SK-N-SH (cell line): ENCODE measurements at regions not wholly inside any gene's neighbourhood (a gene's known extent, or its start where the extent isn't known, plus 50 kb on each side); places are given as distances from the start of the nearest gene placed in this dataset.

Experiments used
- CTCF ChIA-PET: fragments of 300-600, 350-600 bp; formaldehyde crosslinking; extraction: SDS; loops from one replicate; lab custom pipeline; 2021; lab: Yijun Ruan, JAX
- POLR2A ChIA-PET: fragments of 350-600 bp; sonication (Branson Sonifier 250); formaldehyde crosslinking; extraction: SDS; loops from one replicate; lab custom pipeline; 2020; ENCODE audit warnings: antibody characterized with exemption, inconsistent platforms; lab: Yijun Ruan, JAX
- DNase-seq: peaks from one replicate; pipeline ENCODE4 v3.0.0; 2012
- H2AFZ ChIP-seq: fragments of 200-600 bp; sonication (generic); 2 replicates; pipeline ENCODE4 v1.8.1; 2016; ENCODE audit warnings: antibody characterized with exemption, mild to moderate bottlenecking, low read depth
- H3F3A ChIP-seq: fragments of 200-600 bp; sonication (generic); replicated peaks from 2 replicates; pipeline ENCODE3; 2016; ENCODE audit warnings: antibody characterized with exemption, mild to moderate bottlenecking; ENCODE audit not compliant: insufficient read depth
- H3K27ac ChIP-seq, 2 experiments: fragments of 200-500 bp in 1 of 2; fragments of 200-600 bp in 1 of 2; sonication (Bioruptor generic) in 1 of 2; sonication (generic), shearing (Covaris generic) in 1 of 2; 2 replicates each; pipeline versions ENCODE4 v1.5.1 to v1.6.1; 2014 to 2016; ENCODE audit warnings: low read depth in 2 of 2, inconsistent platforms in 1 of 2, low read length in 1 of 2, mild to moderate bottlenecking in 1 of 2, mixed read lengths in 1 of 2
- H3K27me3 ChIP-seq: fragments of 200-600 bp; sonication (generic), shearing (Covaris generic); 2 replicates; pipeline ENCODE4 v1.6.1; 2016; ENCODE audit warnings: mixed run types; ENCODE audit not compliant: insufficient read depth
- H3K36me3 ChIP-seq, 2 experiments: fragments of 200-500 bp in 1 of 2; fragments of 200-600 bp in 1 of 2; sonication (Bioruptor generic) in 1 of 2; sonication (generic) in 1 of 2; replicated peaks in 1 of 2; 2 replicates each; pipeline versions ENCODE3 to v1.5.1; 2014 to 2016; ENCODE audit warnings: low read length in 1 of 2, mild to moderate bottlenecking in 1 of 2; ENCODE audit not compliant: insufficient read depth in 2 of 2, control insufficient read depth in 1 of 2
- H3K4me1 ChIP-seq, 2 experiments: fragments of 200-500 bp in 1 of 2; fragments of 200-600 bp in 1 of 2; sonication (Bioruptor generic) in 1 of 2; sonication (generic), shearing (Covaris generic) in 1 of 2; 2 replicates each; pipeline versions ENCODE4 v1.5.1 to v1.6.1; 2014 to 2016; ENCODE audit warnings: low read depth in 1 of 2, low read length in 1 of 2, mixed run types in 1 of 2; ENCODE audit not compliant: insufficient read depth in 2 of 2, control insufficient read depth in 1 of 2
- H3K4me2 ChIP-seq: fragments of 200-600 bp; sonication (generic), shearing (Covaris generic); 2 replicates; pipeline ENCODE4 v1.6.1; 2017; ENCODE audit warnings: mixed run types
- H3K4me3 ChIP-seq, 2 experiments: fragments of 200-500 bp in 1 of 2; fragments of 200-600 bp in 1 of 2; sonication (Bioruptor generic) in 1 of 2; sonication (generic), shearing (Covaris generic) in 1 of 2; 2 replicates each; pipeline versions ENCODE4 v1.5.1 to v1.8.1; 2014 to 2016; ENCODE audit warnings: low read depth in 2 of 2, inconsistent platforms in 1 of 2, low read length in 1 of 2, mild to moderate bottlenecking in 1 of 2, mixed read lengths in 1 of 2, moderate library complexity in 1 of 2
- H3K79me2 ChIP-seq: fragments of 200-600 bp; sonication (generic); 2 replicates; pipeline ENCODE4 v1.8.1; 2017; ENCODE audit warnings: mild to moderate bottlenecking; ENCODE audit not compliant: insufficient read depth
- H3K9ac ChIP-seq: fragments of 200-600 bp; sonication (generic); 2 replicates; pipeline ENCODE4 v1.6.1; 2017; ENCODE audit warnings: mixed run types
- H3K9me2 ChIP-seq: fragments of 200-600 bp; sonication (generic); 2 replicates; pipeline ENCODE4 v1.6.1; 2017; ENCODE audit warnings: mixed run types
- H3K9me3 ChIP-seq: fragments of 200-600 bp; sonication (generic); 2 replicates; pipeline ENCODE4 v1.6.1; 2017; ENCODE audit warnings: mixed run types, mild to moderate bottlenecking, moderate library complexity
- H4K20me1 ChIP-seq: fragments of 200-600 bp; sonication (generic); 2 replicates; pipeline ENCODE4 v1.6.1; 2017; ENCODE audit warnings: mild to moderate bottlenecking, mixed run types; ENCODE audit not compliant: insufficient read depth
- CHD2 ChIP-seq: fragments of 150-350 bp; IDR thresholded peaks from 2 replicates; pipeline ENCODE4 v1.6.1; 2018; ENCODE audit warnings: low read length; ENCODE audit not compliant: partially characterized antibody
- CTCF ChIP-seq: fragments of 200-600 bp; sonication (generic); IDR thresholded peaks from 2 replicates; pipeline ENCODE4 v1.6.1; 2017; ENCODE audit warnings: antibody characterized with exemption, mild to moderate bottlenecking, moderate library complexity
- ELF1 ChIP-seq: IDR thresholded peaks from 2 replicates; pipeline ENCODE4 v1.4.0; 2012
- EZH2phosphoT487 ChIP-seq: fragments of 200-600 bp; sonication (generic); IDR thresholded peaks from 2 replicates; pipeline ENCODE4 v1.6.1; 2017; ENCODE audit warnings: low read depth, mixed run types, mild to moderate bottlenecking, antibody characterized with exemption, moderate library complexity, borderline replicate concordance
- GABPA ChIP-seq: IDR thresholded peaks from 2 replicates; pipeline ENCODE4 v1.4.0; 2012; ENCODE audit warnings: low read depth, mild to moderate bottlenecking
- GATA2 ChIP-seq: sonication (generic); formaldehyde crosslinking; IDR thresholded peaks from 2 replicates; pipeline ENCODE4 v1.5.0; 2020; ENCODE audit warnings: mild to moderate bottlenecking, missing genetic modification reagents
- MEF2A ChIP-seq: IDR thresholded peaks from 2 replicates; pipeline ENCODE4 v1.4.0; 2012; ENCODE audit warnings: low read depth, borderline replicate concordance
- MXI1 ChIP-seq: IDR thresholded peaks from 2 replicates; pipeline ENCODE4 v1.6.1; 2012; ENCODE audit warnings: mild to moderate bottlenecking, low read depth, low read length, improper control_type of control experiment
- NFIC ChIP-seq: IDR thresholded peaks from 2 replicates; pipeline ENCODE4 v1.4.0; 2012; ENCODE audit warnings: borderline replicate concordance
- POLR2AphosphoS5 ChIP-seq: IDR thresholded peaks from 2 replicates; pipeline ENCODE4 v1.6.1; 2012; ENCODE audit warnings: low read depth, low read length
- RXRA ChIP-seq: IDR thresholded peaks from 2 replicates; pipeline ENCODE4 v1.4.0; 2012; ENCODE audit warnings: low read depth, mild to moderate bottlenecking, borderline replicate concordance
- SIN3A ChIP-seq: IDR thresholded peaks from 2 replicates; pipeline ENCODE4 v1.6.1; 2012; ENCODE audit warnings: low read depth, mild to moderate bottlenecking, low read length, moderate library complexity, borderline replicate concordance
- TAF1 ChIP-seq: IDR thresholded peaks from 2 replicates; pipeline ENCODE4 v1.6.1; 2012; ENCODE audit warnings: low read depth, mild to moderate bottlenecking, low read length, moderate library complexity, borderline replicate concordance
- TCF12 ChIP-seq: IDR thresholded peaks from 2 replicates; pipeline ENCODE4 v1.4.0; 2012
- TEAD4 ChIP-seq: IDR thresholded peaks from 2 replicates; pipeline ENCODE4 v1.4.0; 2012; ENCODE audit warnings: mild to moderate bottlenecking, borderline replicate concordance; ENCODE audit not compliant: insufficient read depth
- YY1 ChIP-seq: IDR thresholded peaks from 2 replicates; pipeline ENCODE4 v1.4.0; 2012; ENCODE audit warnings: low read depth, mild to moderate bottlenecking
- ZBTB33 ChIP-seq: IDR thresholded peaks from 2 replicates; pipeline ENCODE4 v1.4.0; 2012; ENCODE audit warnings: low read depth, borderline replicate concordance
- WGBS: methylation state at CpG from one replicate; pipeline ENCODE4 v1.1.6; 2017; ENCODE audit warnings: low lambda C conversion rate; 5-methylcytosine and 5-hydroxymethylcytosine counted together
- TF ChIP-seq, protein P1 (sequence below): IDR thresholded peaks from 2 replicates; pipeline ENCODE4; 2012
- TF ChIP-seq, protein P2 (sequence below): IDR thresholded peaks from 2 replicates; pipeline ENCODE4 v1.4.0; 2012; ENCODE audit warnings: low read depth, borderline replicate concordance

DNA sequence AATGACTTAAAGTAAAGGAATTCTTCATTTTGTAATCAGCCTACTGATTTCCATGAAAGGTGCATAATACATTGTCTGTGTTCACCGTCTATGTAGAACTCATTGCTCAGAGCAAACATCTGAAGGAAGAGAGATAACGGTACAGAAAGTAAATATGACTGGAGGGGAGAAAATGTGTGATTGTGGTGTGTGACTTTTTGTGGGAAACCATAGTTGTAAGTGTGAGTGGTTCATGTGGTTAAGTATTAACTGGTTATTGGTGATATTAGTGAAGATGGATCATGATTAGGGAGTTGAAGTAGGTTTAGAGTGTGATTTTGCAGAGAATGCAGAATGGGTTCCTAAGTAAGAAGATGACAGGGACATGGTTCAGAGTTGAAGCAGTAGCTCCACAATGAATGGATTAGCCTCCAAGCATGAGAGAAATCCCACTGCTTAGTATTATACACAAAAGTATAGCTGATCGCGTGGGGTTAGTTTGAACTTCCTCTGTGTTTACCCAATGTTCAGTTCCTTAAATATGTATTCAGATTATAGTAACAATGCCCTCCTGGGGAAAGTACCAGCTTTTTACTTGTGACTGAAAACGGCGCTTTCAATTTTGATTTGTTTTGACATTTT lies 368.9 kb downstream of the UTRN start:
- H3K4me3 ChIP-seq = no peak overlapping the region
- H2AFZ ChIP-seq = no peak overlapping the region
- no peak overlapping the region for H3K4me2 ChIP-seq
- no peaks in the 10 kb centered on the region for H4K20me1 ChIP-seq
- no peaks in the 10 kb centered on the region for H3K79me2 ChIP-seq
- no peak overlapping the region for H3K9ac ChIP-seq
- H3F3A ChIP-seq = no peaks in the 10 kb centered on the region
- POLR2A ChIA-PET = no interaction called here
- TF ChIP-seq TEAD4 = no peak
- TF ChIP-seq SIN3A = no peak
- no peak for TF ChIP-seq TCF12
- TF ChIP-seq ZBTB33 = no peak
- no peak for TF ChIP-seq CHD2
- no peak for TF ChIP-seq GATA2 (CRISPR knock-in tag)
- no peak for TF ChIP-seq EZH2phosphoT487
- TF ChIP-seq GABPA = no peak
- TF ChIP-seq, protein P1, sequence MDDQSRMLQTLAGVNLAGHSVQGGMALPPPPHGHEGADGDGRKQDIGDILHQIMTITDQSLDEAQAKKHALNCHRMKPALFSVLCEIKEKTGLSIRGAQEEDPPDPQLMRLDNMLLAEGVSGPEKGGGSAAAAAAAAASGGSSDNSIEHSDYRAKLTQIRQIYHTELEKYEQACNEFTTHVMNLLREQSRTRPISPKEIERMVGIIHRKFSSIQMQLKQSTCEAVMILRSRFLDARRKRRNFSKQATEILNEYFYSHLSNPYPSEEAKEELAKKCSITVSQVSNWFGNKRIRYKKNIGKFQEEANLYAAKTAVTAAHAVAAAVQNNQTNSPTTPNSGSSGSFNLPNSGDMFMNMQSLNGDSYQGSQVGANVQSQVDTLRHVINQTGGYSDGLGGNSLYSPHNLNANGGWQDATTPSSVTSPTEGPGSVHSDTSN = no peak
- TF ChIP-seq NFIC = no peak
- no peak for TF ChIP-seq TAF1
- TF ChIP-seq, protein P2, sequence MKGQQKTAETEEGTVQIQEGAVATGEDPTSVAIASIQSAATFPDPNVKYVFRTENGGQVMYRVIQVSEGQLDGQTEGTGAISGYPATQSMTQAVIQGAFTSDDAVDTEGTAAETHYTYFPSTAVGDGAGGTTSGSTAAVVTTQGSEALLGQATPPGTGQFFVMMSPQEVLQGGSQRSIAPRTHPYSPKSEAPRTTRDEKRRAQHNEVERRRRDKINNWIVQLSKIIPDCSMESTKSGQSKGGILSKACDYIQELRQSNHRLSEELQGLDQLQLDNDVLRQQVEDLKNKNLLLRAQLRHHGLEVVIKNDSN = no peak
- no peaks in the 10 kb centered on the region for H3K9me3 ChIP-seq
- no peak overlapping the region for H3K27ac ChIP-seq
- CTCF ChIA-PET = no interaction called here
- no peaks in the 10 kb centered on the region for H3K9me2 ChIP-seq
- H3K36me3 ChIP-seq = no peaks in the 10 kb centered on the region
- peaks cover 0 to 1% of the 10 kb centered on the region in 2 experiments; a peak in 3 of 4 replicates for H3K4me1 ChIP-seq
- 71% methylated on average over 6 of the region's 6 CpGs for WGBS
- DNase-seq = no peak
- no peaks in the 10 kb centered on the region for H3K27me3 ChIP-seq

GRCh38 chr6:144654506-144654905 lies 369.4 kb downstream of the UTRN start:
- H3K4me1 ChIP-seq = peaks cover 0 to 6% of the 10 kb centered on the region in 2 experiments; a peak in 3 of 4 replicates
- no peaks in the 10 kb centered on the region for H3K79me2 ChIP-seq
- H3K9me2 ChIP-seq = no peaks in the 10 kb centered on the region
- H2AFZ ChIP-seq = no peak overlapping the region
- no peak overlapping the region for H3K4me3 ChIP-seq
- no peaks in the 10 kb centered on the region for H3K36me3 ChIP-seq
- no peak overlapping the region for H3K9ac ChIP-seq
- ChIA-PET POLR2A (no interaction called here), CTCF (no interaction called here)
- H3K9me3 ChIP-seq = no peaks in the 10 kb centered on the region
- no peaks in the 10 kb centered on the region for H3F3A ChIP-seq
- no peak overlapping the region for H3K4me2 ChIP-seq
- TF ChIP-seq, protein P2 = no peak
- TF ChIP-seq ELF1 (no peak), CTCF (no peak), RXRA (no peak), YY1 (no peak), EZH2phosphoT487 (no peak), MEF2A (no peak), POLR2AphosphoS5 (no peak), MXI1 (no peak), NFIC (no peak)
- H4K20me1 ChIP-seq = no peaks in the 10 kb centered on the region
- 83% methylated on average over 1 of the region's 1 CpG for WGBS
- no peak for DNase-seq
- H3K27ac ChIP-seq = no peak overlapping the region
- no peaks in the 10 kb centered on the region for H3K27me3 ChIP-seq
